WERI-Rb-1 (cell line): ENCODE measurements at regions not wholly inside any gene's neighbourhood (a gene's known extent, or its start where the extent isn't known, plus 50 kb on each side); places are given as distances from the start of the nearest gene placed in this dataset.

ENCODE experiments used
- DNase-seq: peaks from one replicate; pipeline ENCODE4 v3.0.0-alpha.2; 2020
- H3K27ac ChIP-seq: fragments of 250-450 bp; sonication (Bioruptor Pico); 2 replicates; pipeline ENCODE4 v1.5.1; 2020; ENCODE audit warnings: mild to moderate bottlenecking, moderate library complexity
- H3K27me3 ChIP-seq: fragments of 250-450 bp; sonication (Bioruptor Pico); 2 replicates; pipeline ENCODE4 v1.5.1; 2021; ENCODE audit warnings: mild to moderate bottlenecking, low read depth, moderate library complexity; ENCODE audit not compliant: insufficient read depth, severe bottlenecking
- H3K36me3 ChIP-seq: fragments of 250-450 bp; sonication (Bioruptor Pico); 2 replicates; pipeline ENCODE4 v1.5.1; 2020; ENCODE audit warnings: mild to moderate bottlenecking, moderate library complexity
- H3K4me3 ChIP-seq: 2 replicates; pipeline ENCODE4 v1.5.1; 2011; ENCODE audit warnings: low read depth, mild to moderate bottlenecking, control low read depth, low read length
- H3K9me3 ChIP-seq: fragments of 250-450 bp; sonication (Bioruptor Pico); 2 replicates; pipeline ENCODE4 v1.5.1; 2021; ENCODE audit warnings: mild to moderate bottlenecking, moderate library complexity; ENCODE audit not compliant: severe bottlenecking
- CTCF ChIP-seq: IDR thresholded peaks from 2 replicates; pipeline ENCODE4 v1.5.1; 2011; ENCODE audit warnings: low read depth, mild to moderate bottlenecking, control low read depth, inconsistent platforms, low read length

GRCh38 chr3:64293121-64293520 is 67.9 kb upstream of the PRICKLE2 start:
- Histone ChIP-seq H3K27ac (no peak overlapping the region), H3K4me3 (no peak overlapping the region), H3K27me3 (no peaks in the 10 kb centered on the region), H3K9me3 (peaks cover 7% of the 10 kb centered on the region), H3K36me3 (no peaks in the 10 kb centered on the region)
- no peak for TF ChIP-seq CTCF
- no peak for DNase-seq

DNA sequence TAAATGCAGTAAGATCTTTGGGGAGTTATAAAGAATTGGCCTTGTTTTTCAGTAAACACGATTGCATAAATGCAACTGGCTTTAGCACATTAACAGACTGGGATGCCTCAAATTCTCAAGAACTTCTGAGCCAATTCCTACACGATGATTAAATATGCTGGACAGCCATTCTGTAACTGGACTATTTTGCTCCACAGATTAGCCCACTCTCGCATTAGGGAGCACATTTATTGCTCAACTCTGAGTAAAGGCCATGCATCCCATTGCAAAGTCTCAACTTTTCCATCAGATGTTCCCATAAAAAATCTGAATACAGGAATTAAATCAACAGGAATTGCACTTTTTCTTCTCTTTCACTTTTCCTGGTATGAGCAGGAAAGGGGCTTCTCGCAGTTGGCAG is 66.7 kb upstream of the PRICKLE2 start:
- DNase-seq, result no peak
- H3K4me3 ChIP-seq, result no peak overlapping the region
- no peak for TF ChIP-seq CTCF
- no peaks in the 10 kb centered on the region for H3K36me3 ChIP-seq
- H3K27me3 ChIP-seq, result no peaks in the 10 kb centered on the region
- no peaks in the 10 kb centered on the region for H3K9me3 ChIP-seq
- no peak overlapping the region for H3K27ac ChIP-seq

- no peak for TF ChIP-seq CTCF
- no peaks in the 10 kb centered on the region for H3K9me3 ChIP-seq
- H3K4me3 ChIP-seq, result no peak overlapping the region
- no peaks in the 10 kb centered on the region for H3K27me3 ChIP-seq
- H3K27ac ChIP-seq, result no peak overlapping the region
- no peaks in the 10 kb centered on the region for H3K36me3 ChIP-seq
- no peak for DNase-seq
Observed at GRCh38 chr3:64291345-64291744, 66.1 kb upstream of the PRICKLE2 start.

GRCh38 chr3:64290864-64291263 is 65.6 kb upstream of the PRICKLE2 start:
- H3K27me3 ChIP-seq, result no peaks in the 10 kb centered on the region
- no peak for DNase-seq
- H3K36me3 ChIP-seq, result no peaks in the 10 kb centered on the region
- no peaks in the 10 kb centered on the region for H3K9me3 ChIP-seq
- TF ChIP-seq CTCF, result no peak
- no peak overlapping the region for H3K4me3 ChIP-seq
- no peak overlapping the region for H3K27ac ChIP-seq

DNA sequence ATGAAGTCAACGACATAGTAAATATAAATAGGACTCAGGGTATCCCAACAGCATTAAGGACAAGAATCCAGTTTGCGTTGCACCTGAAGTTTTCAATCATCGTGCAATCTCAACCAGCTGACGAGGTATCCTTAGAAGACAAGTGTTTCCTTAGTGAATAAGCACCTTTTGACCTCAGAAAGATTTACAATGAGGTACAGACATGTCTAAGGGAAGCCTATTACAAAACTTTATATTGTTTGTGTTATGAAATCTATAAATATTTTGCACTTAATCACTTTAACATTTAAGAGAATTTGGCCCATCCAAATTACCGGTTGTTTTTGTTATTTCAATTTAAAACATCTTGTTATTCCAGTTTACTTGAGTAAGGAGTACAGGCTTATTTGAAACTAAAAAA is 64.9 kb upstream of the PRICKLE2 start:
- Histone ChIP-seq H3K27ac (no peak overlapping the region), H3K36me3 (no peaks in the 10 kb centered on the region), H3K9me3 (no peaks in the 10 kb centered on the region), H3K27me3 (no peaks in the 10 kb centered on the region), H3K4me3 (no peak overlapping the region)
- no peak for TF ChIP-seq CTCF
- no peak for DNase-seq

DNA sequence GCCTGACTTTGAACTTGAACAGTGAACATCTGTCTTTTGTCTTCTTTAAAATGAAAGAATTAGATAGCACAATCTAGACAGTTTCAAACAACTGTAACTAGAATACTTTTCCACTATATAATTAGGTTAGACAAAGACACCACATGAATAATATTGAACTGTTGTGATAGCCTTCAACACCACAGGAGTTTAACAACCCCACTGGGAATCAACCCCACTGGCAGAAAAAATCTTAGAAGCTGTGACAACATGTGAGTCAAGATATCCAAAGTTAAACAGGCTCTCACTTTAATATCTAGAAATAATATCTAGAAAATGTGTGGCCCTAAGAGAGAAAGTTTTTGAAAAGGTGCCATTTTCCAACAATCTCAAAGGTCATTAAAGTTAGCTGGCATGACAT is 64.4 kb upstream of the PRICKLE2 start:
- no peak for TF ChIP-seq CTCF
- H3K27me3 ChIP-seq, result no peaks in the 10 kb centered on the region
- no peak for DNase-seq
- H3K36me3 ChIP-seq, result no peaks in the 10 kb centered on the region
- no peak overlapping the region for H3K27ac ChIP-seq
- H3K4me3 ChIP-seq, result no peak overlapping the region
- no peaks in the 10 kb centered on the region for H3K9me3 ChIP-seq
